ENCODE measurements at regions not wholly inside any gene's neighbourhood (a gene's known extent, or its start where the extent isn't known, plus 50 kb on each side); places are given as distances from the start of the nearest gene placed in this dataset.

GRCh38 chr5:163177971-163178370 lies 259.4 kb upstream of the CCNG1 start:
- H3K9me3 ChIP-seq (ENCODE audit: control insufficient read depth in 3 of 3, low read length in 3 of 3), result no peaks in the 10 kb centered on the region
- no peaks in the 10 kb centered on the region for H3K36me3 ChIP-seq (ENCODE audit: control insufficient read depth in 3 of 3, insufficient read depth in 3 of 3, low read length in 3 of 3)
- no peaks in the 10 kb centered on the region for H3K4me1 ChIP-seq (ENCODE audit: control insufficient read depth in 3 of 3, insufficient read depth in 3 of 3, low read length in 3 of 3)
- no peak overlapping the region for H3K27ac ChIP-seq (ENCODE audit: low read depth, low read length)
- H3K4me3 ChIP-seq (ENCODE audit: low read length in 3 of 3), result no peak overlapping the region
- no peak overlapping the region for H3K9ac ChIP-seq (ENCODE audit: low read depth in 1 of 3, low read length in 3 of 3)
- no peaks in the 10 kb centered on the region for H3K27me3 ChIP-seq (ENCODE audit: control insufficient read depth in 3 of 3, insufficient read depth in 3 of 3, low read length in 3 of 3)

GRCh38 chr5:163185315-163185714 lies 252.1 kb upstream of the CCNG1 start:
- Histone ChIP-seq H3K4me1 (ENCODE audit: control insufficient read depth in 3 of 3, insufficient read depth in 3 of 3, low read length in 3 of 3) (no peaks in the 10 kb centered on the region), H3K9ac (ENCODE audit: low read depth in 1 of 3, low read length in 3 of 3) (no peak overlapping the region), H3K4me3 (ENCODE audit: low read length in 3 of 3) (no peak overlapping the region), H3K9me3 (ENCODE audit: control insufficient read depth in 3 of 3, low read length in 3 of 3) (no peaks in the 10 kb centered on the region), H3K36me3 (ENCODE audit: control insufficient read depth in 3 of 3, insufficient read depth in 3 of 3, low read length in 3 of 3) (no peaks in the 10 kb centered on the region), H3K27ac (ENCODE audit: low read depth, low read length) (no peak overlapping the region), H3K27me3 (ENCODE audit: control insufficient read depth in 3 of 3, insufficient read depth in 3 of 3, low read length in 3 of 3) (no peaks in the 10 kb centered on the region)

- no peaks in the 10 kb centered on the region for H3K36me3 ChIP-seq (ENCODE audit: control insufficient read depth in 3 of 3, insufficient read depth in 3 of 3, low read length in 3 of 3)
These were observed 248.3 kb upstream of the CCNG1 start for GRCh38 chr5:163189023-163189553.

GRCh38 chr5:163190283-163190682 lies 247.1 kb upstream of the CCNG1 start:
- Histone ChIP-seq H3K4me3 (ENCODE audit: low read length in 3 of 3) (no peak overlapping the region), H3K9ac (ENCODE audit: low read depth in 1 of 3, low read length in 3 of 3) (no peak overlapping the region), H3K27ac (ENCODE audit: low read depth, low read length) (no peak overlapping the region), H3K4me1 (ENCODE audit: control insufficient read depth in 3 of 3, insufficient read depth in 3 of 3, low read length in 3 of 3) (no peaks in the 10 kb centered on the region), H3K27me3 (ENCODE audit: control insufficient read depth in 3 of 3, insufficient read depth in 3 of 3, low read length in 3 of 3) (no peaks in the 10 kb centered on the region), H3K9me3 (ENCODE audit: control insufficient read depth in 3 of 3, low read length in 3 of 3) (no peaks in the 10 kb centered on the region), H3K36me3 (ENCODE audit: control insufficient read depth in 3 of 3, insufficient read depth in 3 of 3, low read length in 3 of 3) (no peaks in the 10 kb centered on the region)

More at GRCh38 chr5:163189023-163189553, 248.3 kb upstream of the CCNG1 start:
- Histone ChIP-seq H3K9me3 (ENCODE audit: control insufficient read depth in 3 of 3, low read length in 3 of 3) (no peaks in the 10 kb centered on the region), H3K27me3 (ENCODE audit: control insufficient read depth in 3 of 3, insufficient read depth in 3 of 3, low read length in 3 of 3) (no peaks in the 10 kb centered on the region), H3K4me3 (ENCODE audit: low read length in 3 of 3) (no peak overlapping the region), H3K27ac (ENCODE audit: low read depth, low read length) (no peak overlapping the region), H3K9ac (ENCODE audit: low read depth in 1 of 3, low read length in 3 of 3) (no peak overlapping the region), H3K4me1 (ENCODE audit: control insufficient read depth in 3 of 3, insufficient read depth in 3 of 3, low read length in 3 of 3) (no peaks in the 10 kb centered on the region)

GRCh38 chr5:163190784-163191183 lies 246.6 kb upstream of the CCNG1 start:
- Histone ChIP-seq H3K36me3 (ENCODE audit: control insufficient read depth in 3 of 3, insufficient read depth in 3 of 3, low read length in 3 of 3) (no peaks in the 10 kb centered on the region), H3K27me3 (ENCODE audit: control insufficient read depth in 3 of 3, insufficient read depth in 3 of 3, low read length in 3 of 3) (no peaks in the 10 kb centered on the region), H3K4me3 (ENCODE audit: low read length in 3 of 3) (no peak overlapping the region), H3K9me3 (ENCODE audit: control insufficient read depth in 3 of 3, low read length in 3 of 3) (no peaks in the 10 kb centered on the region), H3K9ac (ENCODE audit: low read depth in 1 of 3, low read length in 3 of 3) (no peak overlapping the region), H3K4me1 (ENCODE audit: control insufficient read depth in 3 of 3, insufficient read depth in 3 of 3, low read length in 3 of 3) (no peaks in the 10 kb centered on the region), H3K27ac (ENCODE audit: low read depth, low read length) (no peak overlapping the region)

- Histone ChIP-seq H3K27me3 (ENCODE audit: control insufficient read depth in 3 of 3, insufficient read depth in 3 of 3, low read length in 3 of 3) (no peaks in the 10 kb centered on the region), H3K9ac (ENCODE audit: low read depth in 1 of 3, low read length in 3 of 3) (no peak overlapping the region), H3K4me3 (ENCODE audit: low read length in 3 of 3) (no peak overlapping the region), H3K9me3 (ENCODE audit: control insufficient read depth in 3 of 3, low read length in 3 of 3) (no peaks in the 10 kb centered on the region), H3K36me3 (ENCODE audit: control insufficient read depth in 3 of 3, insufficient read depth in 3 of 3, low read length in 3 of 3) (no peaks in the 10 kb centered on the region), H3K27ac (ENCODE audit: low read depth, low read length) (no peak overlapping the region), H3K4me1 (ENCODE audit: control insufficient read depth in 3 of 3, insufficient read depth in 3 of 3, low read length in 3 of 3) (no peaks in the 10 kb centered on the region)
These were observed 243.5 kb upstream of the CCNG1 start for GRCh38 chr5:163193886-163194285.

- Histone ChIP-seq H3K36me3 (ENCODE audit: control insufficient read depth in 3 of 3, insufficient read depth in 3 of 3, low read length in 3 of 3) (no peaks in the 10 kb centered on the region), H3K9me3 (ENCODE audit: control insufficient read depth in 3 of 3, low read length in 3 of 3) (peaks cover 0 to 2% (median 0%) of the 10 kb centered on the region in 3 donors), H3K4me1 (ENCODE audit: control insufficient read depth in 3 of 3, insufficient read depth in 3 of 3, low read length in 3 of 3) (no peaks in the 10 kb centered on the region), H3K9ac (ENCODE audit: low read depth in 1 of 3, low read length in 3 of 3) (no peak overlapping the region), H3K27ac (ENCODE audit: low read depth, low read length) (no peak overlapping the region), H3K4me3 (ENCODE audit: low read length in 3 of 3) (no peak overlapping the region), H3K27me3 (ENCODE audit: control insufficient read depth in 3 of 3, insufficient read depth in 3 of 3, low read length in 3 of 3) (no peaks in the 10 kb centered on the region)
These were observed 231.8 kb upstream of the CCNG1 start for GRCh38 chr5:163205645-163206044.

- H3K27ac ChIP-seq (ENCODE audit: low read depth, low read length), result no peak overlapping the region
- no peaks in the 10 kb centered on the region for H3K4me1 ChIP-seq (ENCODE audit: control insufficient read depth in 3 of 3, insufficient read depth in 3 of 3, low read length in 3 of 3)
- H3K4me3 ChIP-seq (ENCODE audit: low read length in 3 of 3), result no peak overlapping the region
- no peaks in the 10 kb centered on the region for H3K36me3 ChIP-seq (ENCODE audit: control insufficient read depth in 3 of 3, insufficient read depth in 3 of 3, low read length in 3 of 3)
- H3K9ac ChIP-seq (ENCODE audit: low read depth in 1 of 3, low read length in 3 of 3), result no peak overlapping the region
- H3K9me3 ChIP-seq (ENCODE audit: control insufficient read depth in 3 of 3, low read length in 3 of 3), result no peaks in the 10 kb centered on the region
- no peaks in the 10 kb centered on the region for H3K27me3 ChIP-seq (ENCODE audit: control insufficient read depth in 3 of 3, insufficient read depth in 3 of 3, low read length in 3 of 3)
These were observed 215.8 kb upstream of the CCNG1 start for GRCh38 chr5:163221581-163221980.

GRCh38 chr5:163222982-163223381 lies 214.4 kb upstream of the CCNG1 start:
- H3K4me1 ChIP-seq (ENCODE audit: control insufficient read depth in 3 of 3, insufficient read depth in 3 of 3, low read length in 3 of 3), result no peaks in the 10 kb centered on the region
- H3K9me3 ChIP-seq (ENCODE audit: control insufficient read depth in 3 of 3, low read length in 3 of 3), result no peaks in the 10 kb centered on the region
- no peak overlapping the region for H3K9ac ChIP-seq (ENCODE audit: low read depth in 1 of 3, low read length in 3 of 3)
- H3K27me3 ChIP-seq (ENCODE audit: control insufficient read depth in 3 of 3, insufficient read depth in 3 of 3, low read length in 3 of 3), result no peaks in the 10 kb centered on the region
- no peak overlapping the region for H3K27ac ChIP-seq (ENCODE audit: low read depth, low read length)
- H3K36me3 ChIP-seq (ENCODE audit: control insufficient read depth in 3 of 3, insufficient read depth in 3 of 3, low read length in 3 of 3), result no peaks in the 10 kb centered on the region
- no peak overlapping the region for H3K4me3 ChIP-seq (ENCODE audit: low read length in 3 of 3)

GRCh38 chr5:163244445-163244987 lies 192.9 kb upstream of the CCNG1 start:
- Histone ChIP-seq H3K36me3 (ENCODE audit: control insufficient read depth in 3 of 3, insufficient read depth in 3 of 3, low read length in 3 of 3) (no peaks in the 10 kb centered on the region), H3K9ac (ENCODE audit: low read depth in 1 of 3, low read length in 3 of 3) (no peak overlapping the region), H3K27ac (ENCODE audit: low read depth, low read length) (no peak overlapping the region), H3K27me3 (ENCODE audit: control insufficient read depth in 3 of 3, insufficient read depth in 3 of 3, low read length in 3 of 3) (no peaks in the 10 kb centered on the region), H3K4me3 (ENCODE audit: low read length in 3 of 3) (no peak overlapping the region), H3K4me1 (ENCODE audit: control insufficient read depth in 3 of 3, insufficient read depth in 3 of 3, low read length in 3 of 3) (no peaks in the 10 kb centered on the region), H3K9me3 (ENCODE audit: control insufficient read depth in 3 of 3, low read length in 3 of 3) (no peaks in the 10 kb centered on the region)
